H1 (cell line): ENCODE measurements at regions not wholly inside any gene's neighbourhood (a gene's known extent, or its start where the extent isn't known, plus 50 kb on each side); places are given as distances from the start of the nearest gene placed in this dataset.
"Not testable (repeated sequence)": the region's sequence is repeated elsewhere in the genome, so short reads cannot be mapped to it uniquely, and the experiment has no call there.

Experiments
- CHD1 ChIP-seq: IDR thresholded peaks from 2 replicates; pipeline ENCODE4 v1.6.1; 2012; ENCODE audit warnings: low read depth, low read length, improper control_type of control experiment
- GABPA ChIP-seq: IDR thresholded peaks from 2 replicates; pipeline ENCODE4 v1.6.1; 2011; ENCODE audit warnings: mild to moderate bottlenecking, low read length, moderate library complexity, borderline replicate concordance; ENCODE audit not compliant: insufficient read depth
- RBBP5 ChIP-seq: IDR thresholded peaks from 2 replicates; pipeline ENCODE4 v1.7.1; 2012; ENCODE audit warnings: low read depth, mild to moderate bottlenecking, inconsistent platforms, low read length, moderate library complexity, borderline replicate concordance
- TAF1 ChIP-seq: IDR thresholded peaks from 2 replicates; pipeline ENCODE4 v1.6.1; 2011; ENCODE audit warnings: mild to moderate bottlenecking, low read depth, low read length
- TF ChIP-seq, protein P1 (sequence below), 3 experiments: IDR thresholded peaks; 1 replicate in 2 of 3; 2 replicates in 1 of 3; pipeline versions ENCODE4 v1.5.1 to v1.6.1; 2011; ENCODE audit warnings: low read length in 3 of 3, mild to moderate bottlenecking in 3 of 3, inconsistent platforms in 2 of 3, low read depth in 1 of 3, moderate library complexity in 1 of 3; ENCODE audit not compliant: insufficient read depth in 1 of 3; ENCODE audit errors: control extremely low read depth in 1 of 3

DNA sequence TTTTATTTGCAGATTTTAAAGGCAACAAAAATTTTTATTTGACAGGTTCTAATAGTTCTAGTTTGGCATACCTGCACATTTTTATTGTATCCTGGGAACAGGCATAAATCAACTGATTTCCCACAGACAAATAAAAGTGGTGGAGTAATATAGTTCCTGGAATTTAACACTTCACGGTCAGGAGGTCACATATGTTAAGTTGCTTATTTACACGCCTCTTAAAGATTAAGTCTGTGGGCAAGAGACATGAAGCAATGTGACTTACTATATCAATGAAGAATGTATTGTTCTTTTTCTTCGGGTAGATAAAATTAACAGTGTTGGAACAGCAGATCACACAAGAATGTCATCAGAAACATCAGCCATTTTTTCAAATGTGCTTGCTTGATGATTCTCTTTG is 558.3 kb downstream of the TTLL7 start:
- not testable (repeated sequence) for TF ChIP-seq RBBP5, GABPA, TAF1, CHD1
- TF ChIP-seq, protein P1, sequence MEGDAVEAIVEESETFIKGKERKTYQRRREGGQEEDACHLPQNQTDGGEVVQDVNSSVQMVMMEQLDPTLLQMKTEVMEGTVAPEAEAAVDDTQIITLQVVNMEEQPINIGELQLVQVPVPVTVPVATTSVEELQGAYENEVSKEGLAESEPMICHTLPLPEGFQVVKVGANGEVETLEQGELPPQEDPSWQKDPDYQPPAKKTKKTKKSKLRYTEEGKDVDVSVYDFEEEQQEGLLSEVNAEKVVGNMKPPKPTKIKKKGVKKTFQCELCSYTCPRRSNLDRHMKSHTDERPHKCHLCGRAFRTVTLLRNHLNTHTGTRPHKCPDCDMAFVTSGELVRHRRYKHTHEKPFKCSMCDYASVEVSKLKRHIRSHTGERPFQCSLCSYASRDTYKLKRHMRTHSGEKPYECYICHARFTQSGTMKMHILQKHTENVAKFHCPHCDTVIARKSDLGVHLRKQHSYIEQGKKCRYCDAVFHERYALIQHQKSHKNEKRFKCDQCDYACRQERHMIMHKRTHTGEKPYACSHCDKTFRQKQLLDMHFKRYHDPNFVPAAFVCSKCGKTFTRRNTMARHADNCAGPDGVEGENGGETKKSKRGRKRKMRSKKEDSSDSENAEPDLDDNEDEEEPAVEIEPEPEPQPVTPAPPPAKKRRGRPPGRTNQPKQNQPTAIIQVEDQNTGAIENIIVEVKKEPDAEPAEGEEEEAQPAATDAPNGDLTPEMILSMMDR (IDR thresholded peaks at IDR 0.05; ENCODE audit: control extremely low read depth in 1 of 3, insufficient read depth in 1 of 3, low read depth in 1 of 3, low read length in 3 of 3), result not testable (repeated sequence)
